Adrenal gland (tissue), 9 donors: ENCODE measurements at regions not wholly inside any gene's neighbourhood (a gene's known extent, or its start where the extent isn't known, plus 50 kb on each side); places are given as distances from the start of the nearest gene placed in this dataset.

Experiments
- DNase-seq, 7 donors: peaks; one replicate each; pipeline ENCODE4 v3.0.0-alpha.2; 2019 to 2020
- H3K27ac ChIP-seq, 5 donors: fragments of 200-600 bp; sonication (generic) in 4 of 5; 1 replicate in 3 of 5; 2 replicates in 2 of 5; pipeline versions ENCODE4 v1.5.1 to v1.8.0; 2016 to 2020; ENCODE audit warnings: mild to moderate bottlenecking in 1 of 5
- H3K27me3 ChIP-seq: fragments of 200-600 bp; 2 replicates; pipeline ENCODE4 v1.8.0; 2021
- H3K36me3 ChIP-seq, 2 donors: fragments of 200-600 bp; replicated peaks in 1 of 2; 1 replicate in 1 of 2; 2 replicates in 1 of 2; pipeline versions ENCODE4 v1.5.1 to v1.8.0; 2018 to 2022
- H3K4me1 ChIP-seq, 2 donors: fragments of 200-600 bp; replicated peaks in 1 of 2; 1 replicate in 1 of 2; 2 replicates in 1 of 2; pipeline versions ENCODE4 v1.5.1 to v1.8.0; 2018 to 2021
- H3K4me3 ChIP-seq, 4 donors: fragments of 200-600 bp; sonication (generic) in 3 of 4; one replicate each; pipeline ENCODE4 v1.5.1; 2016 to 2018
- H3K9me3 ChIP-seq, 3 donors: fragments of 200-600 bp; sonication (generic) in 1 of 3; replicated peaks in 1 of 3; 1 replicate in 2 of 3; 2 replicates in 1 of 3; pipeline versions ENCODE4 v1.5.1 to v1.8.0; 2016 to 2021
- POLR2A ChIP-seq, 2 donors: fragments of 450-650 bp; IDR thresholded peaks; one replicate each; pipeline ENCODE4 v1.6.1; 2017; ENCODE audit warnings: antibody characterized with exemption in 2 of 2, mild to moderate bottlenecking in 2 of 2, moderate library complexity in 1 of 2
- WGBS, 4 donors: extraction: QIAGEN DNeasy Blood & Tissue Kit in 2 of 4; methylation state at CpG; one replicate each; pipeline versions ENCODE4 v1.1.5 to v1.1.7; 2013 to 2017; 5-methylcytosine and 5-hydroxymethylcytosine counted together
- intact Hi-C, 2 donors: fragments of 100-400 bp; cut with DNase I; formaldehyde crosslinking; loops; one replicate each; pipeline versions ENCODE4 v1.14.1 to v1.15.0; 2022 to 2023
- TF ChIP-seq, protein P1 (sequence below), 6 experiments: fragments of 450-650 bp in 4 of 6; fragments of 200-600 bp in 2 of 6; sonication (generic) in 1 of 6; IDR thresholded peaks; 1 replicate in 5 of 6; 2 replicates in 1 of 6; pipeline versions ENCODE4 v1.5.1 to v1.8.0; 2016 to 2021; ENCODE audit warnings: antibody characterized with exemption in 6 of 6, mild to moderate bottlenecking in 2 of 6, moderate library complexity in 1 of 6
- donor health status: healthy with polysubstance abuse.
- donor health status: Bipolar disorder and iron deficiency.
- donor health status: DM: yes; HTN: yes; CAD: no.
- donor health status: DM: no; HTN: no; CAD: no.
- donor health status: DM: no; HTN: no; CAD: no.

DNA sequence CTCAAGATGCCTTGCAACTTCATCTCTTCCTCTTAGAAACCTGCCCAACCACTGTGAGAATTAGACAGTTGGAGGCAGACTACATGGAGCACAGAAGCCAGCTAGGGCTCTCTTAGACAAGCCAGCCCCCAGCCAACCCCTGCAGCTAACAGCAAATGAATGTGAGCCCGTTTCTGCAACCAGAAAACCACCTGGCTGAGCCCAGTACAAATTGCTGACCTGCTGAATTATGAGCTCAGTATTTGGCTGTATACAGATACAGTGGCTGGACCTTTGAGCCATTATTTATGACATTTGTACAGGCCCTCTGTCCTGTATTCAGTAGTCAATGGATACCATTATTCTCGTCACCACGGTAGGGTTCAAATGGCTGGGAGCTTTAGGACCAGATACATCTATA is 112.9 kb downstream of the TBX5 start:
- Histone ChIP-seq H3K36me3 (no peaks in the 10 kb centered on the region), H3K9me3 (no peaks in the 10 kb centered on the region), H3K27me3 (no peaks in the 10 kb centered on the region), H3K27ac (no peak overlapping the region), H3K4me1 (no peaks in the 10 kb centered on the region), H3K4me3 (no peak overlapping the region)
- TF ChIP-seq POLR2A (IDR thresholded peaks at IDR 0.05): no peak
- TF ChIP-seq, protein P1, sequence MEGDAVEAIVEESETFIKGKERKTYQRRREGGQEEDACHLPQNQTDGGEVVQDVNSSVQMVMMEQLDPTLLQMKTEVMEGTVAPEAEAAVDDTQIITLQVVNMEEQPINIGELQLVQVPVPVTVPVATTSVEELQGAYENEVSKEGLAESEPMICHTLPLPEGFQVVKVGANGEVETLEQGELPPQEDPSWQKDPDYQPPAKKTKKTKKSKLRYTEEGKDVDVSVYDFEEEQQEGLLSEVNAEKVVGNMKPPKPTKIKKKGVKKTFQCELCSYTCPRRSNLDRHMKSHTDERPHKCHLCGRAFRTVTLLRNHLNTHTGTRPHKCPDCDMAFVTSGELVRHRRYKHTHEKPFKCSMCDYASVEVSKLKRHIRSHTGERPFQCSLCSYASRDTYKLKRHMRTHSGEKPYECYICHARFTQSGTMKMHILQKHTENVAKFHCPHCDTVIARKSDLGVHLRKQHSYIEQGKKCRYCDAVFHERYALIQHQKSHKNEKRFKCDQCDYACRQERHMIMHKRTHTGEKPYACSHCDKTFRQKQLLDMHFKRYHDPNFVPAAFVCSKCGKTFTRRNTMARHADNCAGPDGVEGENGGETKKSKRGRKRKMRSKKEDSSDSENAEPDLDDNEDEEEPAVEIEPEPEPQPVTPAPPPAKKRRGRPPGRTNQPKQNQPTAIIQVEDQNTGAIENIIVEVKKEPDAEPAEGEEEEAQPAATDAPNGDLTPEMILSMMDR (IDR thresholded peaks at IDR 0.05): no peak
- intact Hi-C loops: no loop called here
- DNase-seq: no peak
- WGBS, 4 donors: 64 to 76% (median 69%) methylated on average over 3 of the region's 3 CpGs

DNA sequence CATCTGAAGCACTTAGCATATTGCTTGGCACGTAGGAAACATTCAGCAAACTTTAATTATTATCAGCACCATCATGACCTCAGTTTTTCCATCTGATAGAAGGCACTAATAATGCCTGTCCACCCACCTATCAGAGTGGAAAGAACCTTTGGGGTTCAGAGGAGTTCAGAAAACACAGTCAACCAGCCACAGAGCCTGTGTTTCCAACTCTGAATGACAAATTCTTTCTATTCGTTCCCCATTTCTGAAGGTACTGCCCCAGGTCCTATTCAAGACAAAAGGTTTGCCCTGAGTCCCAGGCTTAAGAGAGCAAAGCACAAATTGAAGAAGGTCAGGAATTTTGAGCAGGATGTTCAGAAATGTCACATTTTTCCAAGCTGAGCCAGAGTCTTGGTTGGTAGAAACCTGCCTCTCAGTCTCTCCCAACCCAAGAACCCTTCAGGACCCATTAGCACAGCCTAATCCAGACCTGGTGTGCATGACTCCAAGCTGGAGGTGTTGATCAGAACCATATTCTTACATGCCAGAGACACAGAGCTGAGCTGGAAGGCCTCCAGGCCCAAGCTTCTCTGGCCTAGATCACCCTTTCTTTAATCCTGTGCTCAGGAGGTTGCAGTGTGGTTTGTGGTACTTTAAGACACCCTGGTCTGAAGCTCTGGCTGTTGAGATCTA is 114.4 kb downstream of the TBX5 start:
- Histone ChIP-seq H3K4me1 (no peaks in the 10 kb centered on the region), H3K4me3 (no peak overlapping the region), H3K36me3 (no peaks in the 10 kb centered on the region), H3K27me3 (no peaks in the 10 kb centered on the region), H3K9me3 (no peaks in the 10 kb centered on the region), H3K27ac (no peak overlapping the region)
- 63 to 78% (median 72%) methylated on average over 2 of the region's 2 CpGs for WGBS, 4 donors
- TF ChIP-seq POLR2A (IDR thresholded peaks at IDR 0.05): no peak
- TF ChIP-seq, protein P1 (IDR thresholded peaks at IDR 0.05): no peak
- DNase-seq: no peak
- intact Hi-C loops: no loop called here

DNA sequence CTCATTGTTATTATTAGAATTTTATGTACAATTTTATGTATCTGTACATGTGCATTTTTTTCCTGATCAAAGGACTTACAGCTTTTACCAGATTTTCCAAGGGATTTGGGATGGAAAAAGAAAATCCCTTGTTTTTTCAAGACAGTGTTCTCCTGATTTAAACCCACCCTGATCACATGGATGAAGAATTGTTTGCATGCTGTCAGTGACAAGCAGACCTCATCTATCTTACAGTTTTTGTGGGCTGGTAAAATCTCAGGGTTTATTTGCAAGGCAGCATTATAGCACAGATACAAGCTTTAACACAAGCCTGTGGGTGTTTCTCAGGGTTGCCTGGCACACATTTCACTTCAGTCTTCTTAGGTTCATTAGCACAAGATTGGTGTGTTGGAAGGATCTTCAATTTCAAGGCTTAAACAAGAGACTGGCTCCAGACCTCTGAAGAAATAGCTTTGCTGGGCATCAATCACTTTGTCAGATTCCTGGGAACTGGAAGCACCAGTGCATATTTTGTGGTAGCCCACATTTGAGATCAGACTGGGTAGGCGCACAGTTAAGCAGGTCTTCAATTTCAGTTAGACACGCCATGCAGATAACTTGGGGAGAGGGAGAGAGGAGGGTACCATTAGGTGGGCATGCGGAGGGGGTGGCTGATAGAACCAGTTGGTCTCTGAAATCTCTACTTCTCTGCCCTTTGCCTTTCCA is 118.0 kb downstream of the TBX5 start:
- intact Hi-C loops: no loop called here
- Histone ChIP-seq H3K27me3 (no peaks in the 10 kb centered on the region), H3K9me3 (no peaks in the 10 kb centered on the region), H3K36me3 (no peaks in the 10 kb centered on the region), H3K4me3 (no peak overlapping the region), H3K27ac (no peak overlapping the region), H3K4me1 (no peaks in the 10 kb centered on the region)
- no peak for DNase-seq
- WGBS, 4 donors: 58 to 71% (median 66%) methylated on average over 3 of the region's 3 CpGs
- TF ChIP-seq, protein P1 (IDR thresholded peaks at IDR 0.05): no peak
- TF ChIP-seq POLR2A (IDR thresholded peaks at IDR 0.05): no peak

DNA sequence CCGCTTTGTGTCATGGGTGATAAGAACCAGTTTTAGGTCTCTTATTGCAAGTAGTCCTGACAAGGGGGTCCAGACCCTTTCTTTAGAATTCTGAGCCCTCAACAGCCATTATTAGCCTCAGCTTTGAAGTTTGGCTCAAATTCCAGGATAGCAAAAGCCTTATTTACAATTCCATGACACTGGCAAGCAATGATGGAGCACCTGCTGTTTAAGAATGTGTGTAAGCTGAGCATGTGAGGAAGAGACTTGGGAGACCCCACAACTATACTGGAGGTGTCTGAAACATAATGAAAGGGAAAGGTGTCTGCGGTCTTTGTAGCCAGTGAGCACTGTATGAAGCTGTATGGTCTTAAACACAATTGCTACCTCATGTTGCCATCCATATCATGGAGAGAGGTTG is 119.8 kb downstream of the TBX5 start:
- DNase-seq: no peak
- Histone ChIP-seq H3K4me1 (no peaks in the 10 kb centered on the region), H3K4me3 (no peak overlapping the region), H3K9me3 (no peaks in the 10 kb centered on the region), H3K27me3 (no peaks in the 10 kb centered on the region), H3K36me3 (no peaks in the 10 kb centered on the region), H3K27ac (no peak overlapping the region)
- intact Hi-C loops: no loop called here
- WGBS, 4 donors: 81 to 94% (median 83%) methylated on average over 2 of the region's 2 CpGs
- no peak for TF ChIP-seq POLR2A (IDR thresholded peaks at IDR 0.05)
- TF ChIP-seq, protein P1 (IDR thresholded peaks at IDR 0.05): no peak
